Naive thymus-derived CD8-positive, alpha-beta T cell (primary cell): ENCODE measurements at regions not wholly inside any gene's neighbourhood (a gene's known extent, or its start where the extent isn't known, plus 50 kb on each side); places are given as distances from the start of the nearest gene placed in this dataset.

Experiments used
- ATAC-seq, 2 donors: fragments of 150-1000 bp; cut with Tn5 transposase in 1 of 2; sonication (Bioruptor Pico), chemical (Tn5 transposase) in 1 of 2; 1 replicate in 1 of 2; 2 replicates in 1 of 2; pipeline ENCODE4 v1.10.0; 2021; ENCODE audit warnings: mild to moderate bottlenecking in 2 of 2, moderate library complexity in 2 of 2
- POLR2A ChIA-PET: fragments of 350-600 bp; sonication (Branson Sonifier 250); formaldehyde crosslinking; loops from one replicate; lab custom pipeline; 2021; ENCODE audit warnings: antibody characterized with exemption; lab: Charles Lee
- DNase-seq, 10 donors: peaks; one replicate each; pipeline versions ENCODE4 v3.0.0 to v3.0.0-alpha.2; 2020 to 2022
- H3K27ac Mint-ChIP-seq, 10 donors: one replicate each; pipeline ENCODE4 v1.8.0; 2020 to 2022; ENCODE audit warnings: mild to moderate bottlenecking in 10 of 10, mixed read lengths in 10 of 10, moderate library complexity in 4 of 10, inconsistent platforms in 1 of 10
- H3K27me3 Mint-ChIP-seq, 5 donors: one replicate each; pipeline ENCODE4 v1.8.0; 2021 to 2022; ENCODE audit warnings: mixed read lengths in 5 of 5
- H3K36me3 Mint-ChIP-seq, 3 donors: one replicate each; pipeline ENCODE4 v1.8.0; 2020 to 2022; ENCODE audit warnings: mixed read lengths in 3 of 3, mild to moderate bottlenecking in 2 of 3, inconsistent platforms in 1 of 3
- H3K4me1 Mint-ChIP-seq, 4 donors: one replicate each; pipeline ENCODE4 v1.8.0; 2021 to 2022; ENCODE audit warnings: mixed read lengths in 4 of 4
- H3K4me3 Mint-ChIP-seq, 10 donors: one replicate each; pipeline ENCODE4 v1.8.0; 2020 to 2022; ENCODE audit warnings: mild to moderate bottlenecking in 10 of 10, mixed read lengths in 10 of 10, moderate library complexity in 6 of 10, inconsistent platforms in 1 of 10
- H3K9me3 Mint-ChIP-seq, 9 donors: one replicate each; pipeline ENCODE4 v1.8.0; 2020 to 2022; ENCODE audit warnings: mixed read lengths in 9 of 9, mild to moderate bottlenecking in 3 of 9, inconsistent platforms in 1 of 9, moderate library complexity in 1 of 9

- H3K9me3 Mint-ChIP-seq: no peaks in the 10 kb centered on the region
- peaks cover 0 to 4% (median 2%) of the 10 kb centered on the region in 4 donors for H3K4me1 Mint-ChIP-seq
- no peaks in the 10 kb centered on the region for H3K36me3 Mint-ChIP-seq
- DNase-seq (no peak), ATAC-seq (no peak)
- H3K27me3 Mint-ChIP-seq: peaks cover 0 to 21% (median 5%) of the 10 kb centered on the region in 5 donors
- no peak overlapping the region for H3K27ac Mint-ChIP-seq
- POLR2A ChIA-PET: no interaction called here
- no peak overlapping the region for H3K4me3 Mint-ChIP-seq
Observed at GRCh38 chr13:78714717-78715116, 55.8 kb upstream of the OBI1 start.

GRCh38 chr13:78712831-78713230 is 53.9 kb upstream of the OBI1 start:
- Mint-ChIP-seq H3K9me3 (peaks cover 0 to 2% (median 0%) of the 10 kb centered on the region in 9 donors), H3K36me3 (no peaks in the 10 kb centered on the region), H3K4me1 (peaks cover 0 to 4% (median 2%) of the 10 kb centered on the region in 4 donors), H3K27ac (no peak overlapping the region), H3K4me3 (no peak overlapping the region), H3K27me3 (peaks cover 0 to 21% (median 10%) of the 10 kb centered on the region in 5 donors)
- POLR2A ChIA-PET: no interaction called here
- ATAC-seq (no peak), DNase-seq (no peak)

- POLR2A ChIA-PET: no interaction called here
- Mint-ChIP-seq H3K4me3 (no peak overlapping the region), H3K4me1 (no peaks in the 10 kb centered on the region), H3K27me3 (peaks cover 4 to 24% (median 14%) of the 10 kb centered on the region in 5 donors), H3K36me3 (peaks cover 0 to 3% (median 0%) of the 10 kb centered on the region in 3 donors), H3K27ac (no peak overlapping the region), H3K9me3 (peaks cover 0 to 10% (median 5%) of the 10 kb centered on the region in 9 donors)
- DNase-seq (no peak), ATAC-seq (no peak)
Observed at GRCh38 chr13:78709028-78709427, 50.1 kb upstream of the OBI1 start.
